Ascending aorta (tissue), 2 donors: ENCODE measurements at regions not wholly inside any gene's neighbourhood (a gene's known extent, or its start where the extent isn't known, plus 50 kb on each side); places are given as distances from the start of the nearest gene placed in this dataset.

Experiments
- DNase-seq, 2 donors: peaks; one replicate each; pipeline ENCODE4 v3.0.0-alpha.2; 2019; ENCODE audit warnings: low spot score in 2 of 2
- H3K27ac ChIP-seq, 2 donors: fragments of 200-600 bp; sonication (generic); one replicate each; pipeline ENCODE4 v1.5.1; 2016 to 2017; ENCODE audit warnings: mild to moderate bottlenecking in 1 of 2
- H3K27me3 ChIP-seq: fragments of 200-600 bp; sonication (generic); one replicate; pipeline ENCODE4 v1.5.1; 2017
- H3K36me3 ChIP-seq, 2 donors: fragments of 200-600 bp; sonication (generic); one replicate each; pipeline ENCODE4 v1.5.1; 2016
- H3K4me1 ChIP-seq, 2 donors: fragments of 200-600 bp; sonication (generic); one replicate each; pipeline ENCODE4 v1.5.1; 2016 to 2017; ENCODE audit warnings: mild to moderate bottlenecking in 1 of 2
- H3K4me3 ChIP-seq, 2 donors: fragments of 200-600 bp; sonication (generic); one replicate each; pipeline ENCODE4 v1.5.1; 2016 to 2017; ENCODE audit warnings: mild to moderate bottlenecking in 1 of 2
- H3K9me3 ChIP-seq, 2 donors: fragments of 200-600 bp; sonication (generic); one replicate each; pipeline ENCODE4 v1.5.1; 2016
- intact Hi-C: fragments of 100-400 bp; cut with DNase I; formaldehyde crosslinking; loops from one replicate; pipeline ENCODE4 v1.15.1; 2023
- TF ChIP-seq, protein P1 (sequence below), 3 experiments: fragments of 200-600 bp in 2 of 3; fragments of 450-650 bp in 1 of 3; sonication (generic) in 2 of 3; IDR thresholded peaks; one replicate each; pipeline ENCODE4 v1.5.1; 2016 to 2019; ENCODE audit warnings: antibody characterized with exemption in 3 of 3, mild to moderate bottlenecking in 1 of 3, moderate library complexity in 1 of 3

DNA sequence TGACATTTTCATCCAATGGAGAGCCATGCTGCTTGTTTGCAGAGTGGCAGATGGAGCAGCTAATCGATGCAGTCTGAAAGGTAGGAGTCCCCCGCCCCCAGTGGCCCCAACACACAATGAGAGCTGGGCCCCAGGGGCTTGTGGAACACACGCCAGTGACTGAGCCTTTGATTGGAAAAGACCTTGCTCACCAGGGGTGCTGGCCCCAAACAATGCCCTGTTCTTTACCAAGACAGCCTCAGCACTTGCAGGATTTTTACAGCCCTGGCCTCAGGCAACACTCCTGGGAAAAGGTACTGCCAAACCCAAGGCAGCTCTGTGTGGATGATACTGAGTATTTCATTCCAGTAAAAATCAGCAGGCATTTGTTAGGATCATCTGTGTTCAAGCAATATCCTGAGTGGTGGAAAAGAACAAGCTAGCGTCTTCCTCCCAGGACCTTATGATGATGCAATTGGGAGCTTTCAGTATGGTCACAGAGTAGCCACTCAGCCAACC lies 276.8 kb upstream of the CLINT1 start:
- DNase-seq: no peak

DNA sequence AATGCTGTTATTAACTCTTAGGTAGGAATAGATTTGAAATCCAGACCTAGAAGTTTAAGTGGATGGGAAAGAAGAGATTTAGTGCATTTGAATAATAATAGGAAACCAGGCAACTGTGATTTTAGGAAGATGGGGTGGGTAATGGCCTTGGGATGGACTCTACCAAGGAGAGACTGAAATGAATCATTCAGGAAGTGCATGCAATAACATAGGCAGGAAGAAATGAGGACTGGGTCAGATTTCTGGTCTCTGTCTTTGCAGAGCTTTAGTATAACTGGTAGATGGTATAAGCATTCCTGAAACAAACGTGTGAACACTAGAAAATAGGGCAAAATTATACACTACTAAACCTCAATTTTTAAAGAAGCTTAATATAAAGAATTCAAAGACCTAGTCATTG lies 274.4 kb upstream of the CLINT1 start:
- no peaks in the 10 kb centered on the region for H3K27me3 ChIP-seq
- DNase-seq: no peak
- no peak overlapping the region for H3K4me3 ChIP-seq
- no peak overlapping the region for H3K27ac ChIP-seq
- intact Hi-C loops: no loop called here
- H3K36me3 ChIP-seq: no peaks in the 10 kb centered on the region
- H3K4me1 ChIP-seq: no peaks in the 10 kb centered on the region
- TF ChIP-seq, protein P1, sequence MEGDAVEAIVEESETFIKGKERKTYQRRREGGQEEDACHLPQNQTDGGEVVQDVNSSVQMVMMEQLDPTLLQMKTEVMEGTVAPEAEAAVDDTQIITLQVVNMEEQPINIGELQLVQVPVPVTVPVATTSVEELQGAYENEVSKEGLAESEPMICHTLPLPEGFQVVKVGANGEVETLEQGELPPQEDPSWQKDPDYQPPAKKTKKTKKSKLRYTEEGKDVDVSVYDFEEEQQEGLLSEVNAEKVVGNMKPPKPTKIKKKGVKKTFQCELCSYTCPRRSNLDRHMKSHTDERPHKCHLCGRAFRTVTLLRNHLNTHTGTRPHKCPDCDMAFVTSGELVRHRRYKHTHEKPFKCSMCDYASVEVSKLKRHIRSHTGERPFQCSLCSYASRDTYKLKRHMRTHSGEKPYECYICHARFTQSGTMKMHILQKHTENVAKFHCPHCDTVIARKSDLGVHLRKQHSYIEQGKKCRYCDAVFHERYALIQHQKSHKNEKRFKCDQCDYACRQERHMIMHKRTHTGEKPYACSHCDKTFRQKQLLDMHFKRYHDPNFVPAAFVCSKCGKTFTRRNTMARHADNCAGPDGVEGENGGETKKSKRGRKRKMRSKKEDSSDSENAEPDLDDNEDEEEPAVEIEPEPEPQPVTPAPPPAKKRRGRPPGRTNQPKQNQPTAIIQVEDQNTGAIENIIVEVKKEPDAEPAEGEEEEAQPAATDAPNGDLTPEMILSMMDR (IDR thresholded peaks at IDR 0.05): no peak
- H3K9me3 ChIP-seq: no peaks in the 10 kb centered on the region

More for the DNA sequence above, 276.8 kb upstream of the CLINT1 start:
- no peaks in the 10 kb centered on the region for H3K36me3 ChIP-seq
- no peaks in the 10 kb centered on the region for H3K9me3 ChIP-seq
- intact Hi-C loops: no loop called here
- no peak overlapping the region for H3K4me3 ChIP-seq
- H3K27me3 ChIP-seq: no peaks in the 10 kb centered on the region
- no peaks in the 10 kb centered on the region for H3K4me1 ChIP-seq
- H3K27ac ChIP-seq: no peak overlapping the region
- TF ChIP-seq, protein P1 (IDR thresholded peaks at IDR 0.05): no peak

DNA sequence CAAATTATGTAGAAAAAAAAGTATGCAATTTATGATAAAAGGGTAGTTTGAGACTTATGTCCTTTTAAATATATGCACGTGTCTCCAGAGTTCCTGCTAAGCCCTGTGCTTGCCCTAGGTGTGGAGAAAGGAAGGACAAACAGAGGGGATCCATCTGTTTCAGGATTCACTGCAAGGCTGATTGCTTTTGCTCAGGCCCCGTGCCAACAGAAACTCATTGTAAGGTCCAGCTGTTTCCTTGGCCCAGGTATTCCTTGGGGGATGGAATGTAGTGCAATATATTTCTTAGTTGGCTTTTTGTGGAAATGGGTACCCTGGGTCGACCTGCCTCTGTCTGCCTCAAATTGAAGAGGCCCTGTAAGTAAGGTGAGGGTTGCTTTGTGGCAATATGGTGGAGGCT lies 268.6 kb upstream of the CLINT1 start:
- Histone ChIP-seq H3K36me3 (no peaks in the 10 kb centered on the region), H3K4me3 (no peak overlapping the region), H3K27me3 (no peaks in the 10 kb centered on the region), H3K9me3 (no peaks in the 10 kb centered on the region), H3K27ac (no peak overlapping the region), H3K4me1 (no peaks in the 10 kb centered on the region)
- no peak for DNase-seq
- TF ChIP-seq, protein P1 (IDR thresholded peaks at IDR 0.05): no peak
- intact Hi-C loops: no loop called here

DNA sequence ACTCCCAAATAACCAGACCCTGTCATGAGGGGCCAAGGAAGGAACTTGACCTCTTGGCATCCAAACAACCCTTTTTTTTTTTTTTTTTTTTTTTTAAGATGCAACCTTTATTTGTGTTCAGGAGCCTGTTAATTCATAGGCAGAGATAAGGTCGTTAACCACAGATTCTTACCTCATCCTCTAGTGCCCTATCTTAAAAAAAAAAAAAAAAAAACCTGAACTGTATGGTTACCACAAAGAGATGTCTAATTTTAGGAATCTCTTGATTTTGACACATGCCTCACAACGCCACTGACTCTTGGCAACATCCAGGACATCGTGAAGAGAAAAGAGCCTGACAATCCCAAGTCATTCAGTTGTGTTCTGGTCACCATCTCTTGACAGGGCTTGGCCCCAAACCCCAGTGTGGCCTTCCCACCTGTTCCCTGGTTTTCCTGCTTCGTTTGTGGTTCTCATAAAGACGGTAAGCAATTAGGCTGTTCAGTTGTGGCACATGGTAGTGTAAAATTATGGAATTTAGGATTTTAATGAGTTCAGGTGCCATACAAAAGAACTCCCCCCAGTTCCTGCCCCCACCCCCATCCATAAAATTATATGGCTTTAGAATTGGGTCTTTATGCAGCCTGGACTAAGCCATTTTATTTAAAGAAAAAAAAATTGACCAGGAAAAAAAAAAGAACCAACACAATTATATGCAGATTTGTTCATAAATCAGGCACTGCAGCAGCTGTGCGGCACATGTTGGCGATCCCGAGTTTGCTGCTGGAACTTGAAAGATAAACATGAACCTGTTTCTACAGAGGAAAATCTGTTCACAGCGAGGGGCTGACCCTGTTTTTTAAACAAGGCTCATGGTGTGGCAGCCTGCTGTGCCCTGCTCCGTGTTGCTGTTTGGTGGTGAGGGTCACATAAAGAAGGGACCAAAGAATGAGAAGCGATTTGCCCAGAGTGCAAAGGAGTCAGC lies 267.8 kb upstream of the CLINT1 start:
- DNase-seq: no peak
- Histone ChIP-seq H3K4me3 (no peak overlapping the region), H3K27ac (no peak overlapping the region), H3K27me3 (no peaks in the 10 kb centered on the region), H3K36me3 (no peaks in the 10 kb centered on the region), H3K4me1 (no peaks in the 10 kb centered on the region), H3K9me3 (no peaks in the 10 kb centered on the region)
- intact Hi-C loops: no loop called here
- TF ChIP-seq, protein P1 (IDR thresholded peaks at IDR 0.05): no peak

DNA sequence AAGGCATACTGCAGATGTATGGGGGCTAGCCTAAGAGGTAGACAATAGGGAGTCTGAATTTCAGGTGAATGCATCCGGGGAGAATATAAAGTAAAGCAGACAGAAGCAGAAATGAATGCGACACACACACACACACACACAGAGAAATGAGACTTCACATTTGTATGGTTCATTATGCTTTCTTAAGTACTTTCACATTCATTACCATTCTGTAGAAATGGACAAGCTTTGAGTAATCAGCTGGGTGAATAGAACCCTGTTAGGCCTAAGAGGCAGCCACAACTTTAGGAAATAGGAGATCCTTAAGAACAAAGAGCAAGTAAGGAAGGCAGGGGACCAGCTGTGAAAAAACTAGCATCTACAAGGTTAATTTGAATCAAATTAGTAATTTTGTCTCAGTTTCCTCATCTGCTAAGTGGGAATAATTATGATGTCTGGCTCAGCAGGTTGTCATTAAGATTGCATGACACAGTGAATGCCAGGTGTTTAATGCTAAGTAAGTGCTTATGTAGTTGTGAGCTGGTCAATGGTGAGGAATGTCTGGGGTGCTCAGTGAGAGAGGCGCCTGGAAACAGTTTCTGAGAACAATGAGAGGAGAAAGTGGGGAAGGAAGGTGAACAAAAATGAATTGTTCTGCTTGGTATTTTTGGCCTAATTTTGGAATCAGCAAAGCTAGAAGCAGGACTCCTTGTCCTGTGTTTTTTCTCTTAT lies 265.8 kb upstream of the CLINT1 start:
- DNase-seq: no peak

More for the DNA sequence above, 265.8 kb upstream of the CLINT1 start:
- H3K4me3 ChIP-seq: no peak overlapping the region
- H3K36me3 ChIP-seq: no peaks in the 10 kb centered on the region
- intact Hi-C loops: no loop called here
- H3K4me1 ChIP-seq: no peaks in the 10 kb centered on the region
- no peaks in the 10 kb centered on the region for H3K27me3 ChIP-seq
- no peak overlapping the region for H3K27ac ChIP-seq
- no peaks in the 10 kb centered on the region for H3K9me3 ChIP-seq
- TF ChIP-seq, protein P1 (IDR thresholded peaks at IDR 0.05): no peak
